ENCODE measurements at regions not wholly inside any gene's neighbourhood (a gene's known extent, or its start where the extent isn't known, plus 50 kb on each side); places are given as distances from the start of the nearest gene placed in this dataset.

- no peaks in the 10 kb centered on the region for H3K4me1 ChIP-seq (ENCODE audit: control insufficient read depth in 1 of 2, insufficient read depth in 2 of 2, low read length in 2 of 2)
- TF ChIP-seq, protein P1, sequence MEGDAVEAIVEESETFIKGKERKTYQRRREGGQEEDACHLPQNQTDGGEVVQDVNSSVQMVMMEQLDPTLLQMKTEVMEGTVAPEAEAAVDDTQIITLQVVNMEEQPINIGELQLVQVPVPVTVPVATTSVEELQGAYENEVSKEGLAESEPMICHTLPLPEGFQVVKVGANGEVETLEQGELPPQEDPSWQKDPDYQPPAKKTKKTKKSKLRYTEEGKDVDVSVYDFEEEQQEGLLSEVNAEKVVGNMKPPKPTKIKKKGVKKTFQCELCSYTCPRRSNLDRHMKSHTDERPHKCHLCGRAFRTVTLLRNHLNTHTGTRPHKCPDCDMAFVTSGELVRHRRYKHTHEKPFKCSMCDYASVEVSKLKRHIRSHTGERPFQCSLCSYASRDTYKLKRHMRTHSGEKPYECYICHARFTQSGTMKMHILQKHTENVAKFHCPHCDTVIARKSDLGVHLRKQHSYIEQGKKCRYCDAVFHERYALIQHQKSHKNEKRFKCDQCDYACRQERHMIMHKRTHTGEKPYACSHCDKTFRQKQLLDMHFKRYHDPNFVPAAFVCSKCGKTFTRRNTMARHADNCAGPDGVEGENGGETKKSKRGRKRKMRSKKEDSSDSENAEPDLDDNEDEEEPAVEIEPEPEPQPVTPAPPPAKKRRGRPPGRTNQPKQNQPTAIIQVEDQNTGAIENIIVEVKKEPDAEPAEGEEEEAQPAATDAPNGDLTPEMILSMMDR (IDR thresholded peaks at IDR 0.05) = no peak
- no peaks in the 10 kb centered on the region for H3K27me3 ChIP-seq (ENCODE audit: control insufficient read depth in 2 of 2, insufficient read depth in 2 of 2, low read length in 2 of 2)
- H2AFZ ChIP-seq (ENCODE audit: insufficient read depth, low read depth, low read length, poor library complexity, severe bottlenecking) = no peak overlapping the region
- H3K36me3 ChIP-seq (replicated peaks in 1 of 2; ENCODE audit: control insufficient read depth in 1 of 2, insufficient read depth in 2 of 2, low read length in 2 of 2) = no peaks in the 10 kb centered on the region
- no peaks in the 10 kb centered on the region for H3K27me3 Mint-ChIP-seq (ENCODE audit: low read depth in 3 of 3)
- no peak for DNase-seq
- no peaks in the 10 kb centered on the region for H4K20me1 ChIP-seq (ENCODE audit: insufficient read depth, low read length)
- no peaks in the 10 kb centered on the region for H3K9me3 ChIP-seq (replicated peaks in 1 of 2; ENCODE audit: control insufficient read depth in 1 of 2, insufficient read depth in 1 of 2, low read length in 2 of 2)
- no peak overlapping the region for H3K9ac ChIP-seq (ENCODE audit: insufficient read depth, low read length, poor library complexity, severe bottlenecking)
- no peak overlapping the region for H3K27ac ChIP-seq (ENCODE audit: low read depth in 1 of 2, low read length in 2 of 2)
- H3K27ac Mint-ChIP-seq = no peak overlapping the region
- H3K4me3 ChIP-seq (replicated peaks in 1 of 3; ENCODE audit: low read depth in 2 of 3, low read length in 3 of 3) = no peak overlapping the region
- whole genome bisulfite sequencing (ENCODE audit: insufficient coverage) = no CpG with 5 or more reads among the region's 2 CpGs
- H3K9me3 Mint-ChIP-seq = peaks cover 0 to 4% (median 0%) of the 10 kb centered on the region in 7 donors
- intact Hi-C loops (cut with micrococcal nuclease) = no loop called here
- no peaks in the 10 kb centered on the region for H3K79me2 ChIP-seq (ENCODE audit: insufficient read depth, low read length)
- H3K4me1 Mint-ChIP-seq = no peaks in the 10 kb centered on the region
- no peak overlapping the region for H3K4me3 Mint-ChIP-seq
- H3K4me2 ChIP-seq (replicated peaks; ENCODE audit: extremely low read depth, low read length, poor library complexity, severe bottlenecking) = no peak overlapping the region
- no peaks in the 10 kb centered on the region for H3K36me3 Mint-ChIP-seq
Observed at GRCh38 chr12:84702001-84702400, 210.6 kb downstream of the SLC6A15 start.

DNA sequence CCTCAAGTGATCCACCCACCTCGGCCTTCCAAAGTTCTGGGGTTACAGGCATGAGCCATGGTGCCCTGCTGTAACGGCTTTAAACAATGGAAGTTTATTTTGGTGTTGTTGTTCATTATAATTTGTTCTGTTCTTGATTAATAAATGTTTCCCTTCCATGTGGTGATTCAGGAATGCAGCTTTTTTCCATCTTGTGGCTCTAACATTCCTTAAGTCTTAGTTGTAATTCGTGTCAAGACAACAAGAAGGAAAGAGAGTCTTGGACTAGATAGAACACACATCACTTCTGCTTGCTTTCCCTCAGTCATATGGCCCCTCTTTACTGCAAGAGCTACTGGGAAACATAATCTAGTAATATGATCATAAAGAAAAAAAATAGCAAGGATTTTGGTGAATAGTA is 211.6 kb downstream of the SLC6A15 start:
- no peak overlapping the region for H3K4me2 ChIP-seq (replicated peaks; ENCODE audit: extremely low read depth, low read length, poor library complexity, severe bottlenecking)
- no peaks in the 10 kb centered on the region for H4K20me1 ChIP-seq (ENCODE audit: insufficient read depth, low read length)
- no peak overlapping the region for H3K9ac ChIP-seq (ENCODE audit: insufficient read depth, low read length, poor library complexity, severe bottlenecking)
- Mint-ChIP-seq H3K27me3 (ENCODE audit: low read depth in 3 of 3) (no peaks in the 10 kb centered on the region), H3K9me3 (peaks cover 0 to 4% (median 0%) of the 10 kb centered on the region in 7 donors), H3K27ac (no peak overlapping the region), H3K4me3 (no peak overlapping the region), H3K36me3 (no peaks in the 10 kb centered on the region), H3K4me1 (no peaks in the 10 kb centered on the region)
- no peaks in the 10 kb centered on the region for H3K36me3 ChIP-seq (replicated peaks in 1 of 2; ENCODE audit: control insufficient read depth in 1 of 2, insufficient read depth in 2 of 2, low read length in 2 of 2)
- TF ChIP-seq, protein P1 (IDR thresholded peaks at IDR 0.05) = no peak
- no peak overlapping the region for H3K27ac ChIP-seq (ENCODE audit: low read depth in 1 of 2, low read length in 2 of 2)
- intact Hi-C loops (cut with micrococcal nuclease) = no loop called here
- no peaks in the 10 kb centered on the region for H3K9me3 ChIP-seq (replicated peaks in 1 of 2; ENCODE audit: control insufficient read depth in 1 of 2, insufficient read depth in 1 of 2, low read length in 2 of 2)
- H3K4me3 ChIP-seq (replicated peaks in 1 of 3; ENCODE audit: low read depth in 2 of 3, low read length in 3 of 3) = no peak overlapping the region
- DNase-seq = no peak
- H2AFZ ChIP-seq (ENCODE audit: insufficient read depth, low read depth, low read length, poor library complexity, severe bottlenecking) = no peak overlapping the region
- WGBS (ENCODE audit: insufficient coverage) = 100% methylated on average over 1 of the region's 3 CpGs
- H3K27me3 ChIP-seq (ENCODE audit: control insufficient read depth in 2 of 2, insufficient read depth in 2 of 2, low read length in 2 of 2) = no peaks in the 10 kb centered on the region
- no peaks in the 10 kb centered on the region for H3K4me1 ChIP-seq (ENCODE audit: control insufficient read depth in 1 of 2, insufficient read depth in 2 of 2, low read length in 2 of 2)
- no peaks in the 10 kb centered on the region for H3K79me2 ChIP-seq (ENCODE audit: insufficient read depth, low read length)

Data from CD14-positive monocyte (primary cell).